ENCODE measurements at regions not wholly inside any gene's neighbourhood (a gene's known extent, or its start where the extent isn't known, plus 50 kb on each side); places are given as distances from the start of the nearest gene placed in this dataset.

GRCh38 chr16:35754391-35755369 is 2295.3 kb downstream of the TP53TG3F start:
- Mint-ChIP-seq H3K9me3 (ENCODE audit: insufficient read depth) (peaks cover 5% of the 10 kb centered on the region), H3K4me3 (no peak overlapping the region), H3K4me1 (no peaks in the 10 kb centered on the region), H3K27ac (no peak overlapping the region), H3K27me3 (no peaks in the 10 kb centered on the region)
- Histone ChIP-seq H3K4me3 (ENCODE audit: control extremely low read depth in 1 of 5, extremely low read depth in 1 of 5, insufficient read depth in 1 of 5, low read depth in 2 of 5, low read length in 4 of 5) (no peak overlapping the region), H3K9ac (ENCODE audit: low read length) (no peak overlapping the region), H3K36me3 (replicated peaks in 1 of 2; ENCODE audit: control extremely low read depth in 1 of 2, control insufficient read depth in 1 of 2, extremely low read depth in 1 of 2, insufficient read depth in 2 of 2, low read length in 1 of 2) (no peaks in the 10 kb centered on the region), H3K4me1 (ENCODE audit: control insufficient read depth in 2 of 2, insufficient read depth in 2 of 2, low read length in 2 of 2) (no peaks in the 10 kb centered on the region), H3K27me3 (replicated peaks in 1 of 4; ENCODE audit: control extremely low read depth in 1 of 4, control insufficient read depth in 3 of 4, insufficient read depth in 4 of 4, low read length in 3 of 4) (no peaks in the 10 kb centered on the region), H4K20me1 (ENCODE audit: control insufficient read depth, insufficient read depth, low read length, poor library complexity, severe bottlenecking) (no peaks in the 10 kb centered on the region), H3K27ac (ENCODE audit: low read length in 2 of 2) (no peak overlapping the region), H3K4me2 (replicated peaks; ENCODE audit: low read depth, low read length, poor library complexity, severe bottlenecking) (no peak overlapping the region), H3K79me2 (ENCODE audit: control insufficient read depth, insufficient read depth, low read length) (no peaks in the 10 kb centered on the region), H2AFZ (ENCODE audit: insufficient read depth, low read depth, low read length, poor library complexity, severe bottlenecking) (no peak overlapping the region), H3K9me3 (ENCODE audit: control extremely low read depth in 1 of 3, control insufficient read depth in 2 of 3, insufficient read depth in 1 of 3, low read length in 2 of 3) (peaks cover 2 to 57% (median 4%) of the 10 kb centered on the region in 3 donors)
- intact Hi-C loops (cut with micrococcal nuclease) = no loop called here
- ATAC-seq (ENCODE audit: low read depth) (no peak), DNase-seq (no peak)
- CTCF ChIA-PET = no interaction called here
- POLR2A ChIA-PET = no interaction called here
- 82% methylated on average over 12 of the region's 12 CpGs for WGBS (ENCODE audit: insufficient coverage)
- TF ChIP-seq EZH2 (IDR thresholded peaks at IDR 0.05; ENCODE audit: borderline replicate concordance, insufficient read depth, low read depth, low read length, poor library complexity, severe bottlenecking) (no peak), CTCF (IDR thresholded peaks at IDR 0.05) (no peak)

- Histone ChIP-seq H2AFZ (ENCODE audit: insufficient read depth, low read depth, low read length, poor library complexity, severe bottlenecking) (no peak overlapping the region), H3K36me3 (replicated peaks in 1 of 2; ENCODE audit: control extremely low read depth in 1 of 2, control insufficient read depth in 1 of 2, extremely low read depth in 1 of 2, insufficient read depth in 2 of 2, low read length in 1 of 2) (no peaks in the 10 kb centered on the region), H3K27me3 (replicated peaks in 1 of 4; ENCODE audit: control extremely low read depth in 1 of 4, control insufficient read depth in 3 of 4, insufficient read depth in 4 of 4, low read length in 3 of 4) (no peaks in the 10 kb centered on the region), H3K79me2 (ENCODE audit: control insufficient read depth, insufficient read depth, low read length) (no peaks in the 10 kb centered on the region), H3K9ac (ENCODE audit: low read length) (no peak overlapping the region), H3K4me3 (ENCODE audit: control extremely low read depth in 1 of 5, extremely low read depth in 1 of 5, insufficient read depth in 1 of 5, low read depth in 2 of 5, low read length in 4 of 5) (no peak overlapping the region), H4K20me1 (ENCODE audit: control insufficient read depth, insufficient read depth, low read length, poor library complexity, severe bottlenecking) (no peaks in the 10 kb centered on the region), H3K9me3 (ENCODE audit: control extremely low read depth in 1 of 3, control insufficient read depth in 2 of 3, insufficient read depth in 1 of 3, low read length in 2 of 3) (peaks cover 0 to 57% (median 4%) of the 10 kb centered on the region in 3 donors), H3K4me2 (replicated peaks; ENCODE audit: low read depth, low read length, poor library complexity, severe bottlenecking) (no peak overlapping the region), H3K27ac (ENCODE audit: low read length in 2 of 2) (no peak overlapping the region), H3K4me1 (ENCODE audit: control insufficient read depth in 2 of 2, insufficient read depth in 2 of 2, low read length in 2 of 2) (no peaks in the 10 kb centered on the region)
- ChIA-PET CTCF (no interaction called here), POLR2A (no interaction called here)
- no peak for TF ChIP-seq CTCF (IDR thresholded peaks at IDR 0.05)
- no peak for TF ChIP-seq EZH2 (IDR thresholded peaks at IDR 0.05; ENCODE audit: borderline replicate concordance, insufficient read depth, low read depth, low read length, poor library complexity, severe bottlenecking)
- H3K27me3 Mint-ChIP-seq = no peaks in the 10 kb centered on the region
- ATAC-seq (ENCODE audit: low read depth) (no peak), DNase-seq (no peak)
- H3K4me1 Mint-ChIP-seq = no peaks in the 10 kb centered on the region
- no peak overlapping the region for H3K4me3 Mint-ChIP-seq
- intact Hi-C loops (cut with micrococcal nuclease) = no loop called here
- H3K27ac Mint-ChIP-seq = no peak overlapping the region
- WGBS (ENCODE audit: insufficient coverage) = 82% methylated on average over 12 of the region's 12 CpGs
- H3K9me3 Mint-ChIP-seq (ENCODE audit: insufficient read depth) = peaks cover 7% of the 10 kb centered on the region
These were observed 2329.0 kb downstream of the TP53TG3F start for GRCh38 chr16:35788381-35788780.

Measured in B cell (primary cell).